GM18861 (cell line): ENCODE measurements at regions not wholly inside any gene's neighbourhood (a gene's known extent, or its start where the extent isn't known, plus 50 kb on each side); places are given as distances from the start of the nearest gene placed in this dataset.

ENCODE experiments used
- ATAC-seq: cut with Tn5 transposase; IDR thresholded peaks from one replicate; pipeline ENCODE4 v1.9.1; 2021; ENCODE audit not compliant: unreplicated experiment

DNA sequence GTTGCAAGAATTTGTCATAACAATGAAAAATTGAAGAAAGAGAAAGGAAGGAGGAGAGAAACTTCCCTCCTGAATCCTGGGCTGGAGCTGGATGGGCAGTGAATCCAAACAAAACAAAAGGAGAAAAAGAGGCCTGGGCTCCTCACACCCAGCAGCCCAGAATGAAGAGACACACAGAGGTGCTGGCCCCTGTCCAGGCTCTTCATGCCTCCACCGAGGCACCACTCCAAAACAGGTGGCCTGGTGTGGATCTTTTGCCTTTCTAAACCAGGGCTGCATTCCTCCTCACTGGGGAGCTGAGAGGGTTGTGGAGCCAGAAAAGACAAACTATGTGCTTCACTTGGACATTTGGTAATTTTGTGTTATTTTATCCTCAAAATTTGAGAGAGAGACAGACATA, 76.0 kb downstream of the FAM124B start:
- ATAC-seq, result no peak

DNA sequence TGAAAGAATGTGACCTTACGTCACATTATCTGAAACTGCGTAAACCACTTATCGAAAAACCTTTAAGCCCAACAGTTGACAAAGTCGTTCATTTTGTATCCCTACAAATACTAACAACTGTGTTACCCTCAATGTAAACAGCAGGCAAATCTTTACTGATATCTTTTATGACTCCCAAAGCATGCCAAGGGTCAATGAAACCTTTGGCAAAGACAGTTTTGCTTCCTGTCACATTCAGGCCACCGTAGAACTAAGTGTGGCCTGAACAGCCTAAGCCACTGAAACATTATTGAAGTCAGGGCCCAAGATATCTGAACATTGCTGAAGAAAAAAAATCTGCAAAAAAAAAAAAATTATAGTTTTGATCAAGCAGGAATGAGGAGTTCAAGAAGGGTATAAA, 77.3 kb downstream of the FAM124B start:
- no peak for ATAC-seq

DNA sequence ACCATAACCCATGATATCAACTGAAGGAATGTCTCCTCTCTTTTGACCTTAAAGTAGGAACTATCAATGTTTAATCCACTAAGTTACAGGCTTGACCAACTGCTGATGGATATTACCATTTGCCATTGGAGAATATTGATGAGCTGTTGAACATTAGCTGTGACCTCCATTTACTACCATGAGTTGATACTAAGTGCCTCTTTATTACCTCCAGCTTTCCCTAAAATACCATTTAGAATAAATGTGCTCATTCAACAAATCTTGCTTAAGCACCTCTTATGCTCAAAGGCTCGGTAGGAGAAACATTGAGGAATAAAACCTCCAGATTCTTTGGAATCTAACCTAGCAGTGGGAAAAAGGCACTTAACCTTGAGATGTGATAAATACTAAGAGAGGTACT, 81.2 kb downstream of the FAM124B start:
- ATAC-seq, result no peak

DNA sequence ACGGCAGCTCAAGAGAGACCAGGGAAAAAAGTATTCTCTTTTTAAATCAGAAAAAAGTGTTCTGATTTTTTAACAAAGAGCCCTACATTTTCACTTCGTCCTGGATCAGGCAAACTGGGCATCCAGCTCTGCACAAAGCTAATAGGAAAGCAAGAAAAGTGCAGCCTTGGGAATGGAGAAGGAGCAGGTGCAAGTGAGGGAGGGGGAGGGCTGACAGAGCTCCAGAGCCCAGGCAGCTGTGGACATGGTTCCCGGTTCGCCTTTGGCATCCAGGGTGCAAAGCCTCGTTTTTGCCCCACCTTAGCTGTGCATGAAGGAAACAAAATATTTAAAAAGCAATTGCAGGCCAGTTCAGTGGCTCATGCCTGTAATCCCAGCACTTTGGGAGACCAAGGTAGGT, 82.2 kb downstream of the FAM124B start:
- no peak for ATAC-seq

DNA sequence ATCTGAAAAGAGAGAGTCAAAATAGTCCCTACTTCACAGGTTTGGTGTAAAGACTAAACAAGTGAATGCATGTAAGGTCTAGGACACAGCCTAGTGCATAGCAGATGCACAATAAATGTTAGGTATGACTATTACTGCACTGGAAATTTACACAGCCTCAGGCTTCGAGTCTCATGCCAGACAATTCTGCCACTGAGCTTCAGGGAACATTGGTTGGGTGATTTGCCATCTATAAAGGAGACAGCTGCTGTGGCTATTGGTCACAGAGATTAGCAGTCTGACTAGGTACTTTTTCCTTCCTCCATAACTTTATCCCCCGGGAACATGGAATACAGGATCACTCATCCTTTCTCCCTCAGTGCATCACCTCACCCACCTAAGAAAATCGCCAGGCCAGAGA, 89.2 kb downstream of the FAM124B start:
- ATAC-seq, result no peak

DNA sequence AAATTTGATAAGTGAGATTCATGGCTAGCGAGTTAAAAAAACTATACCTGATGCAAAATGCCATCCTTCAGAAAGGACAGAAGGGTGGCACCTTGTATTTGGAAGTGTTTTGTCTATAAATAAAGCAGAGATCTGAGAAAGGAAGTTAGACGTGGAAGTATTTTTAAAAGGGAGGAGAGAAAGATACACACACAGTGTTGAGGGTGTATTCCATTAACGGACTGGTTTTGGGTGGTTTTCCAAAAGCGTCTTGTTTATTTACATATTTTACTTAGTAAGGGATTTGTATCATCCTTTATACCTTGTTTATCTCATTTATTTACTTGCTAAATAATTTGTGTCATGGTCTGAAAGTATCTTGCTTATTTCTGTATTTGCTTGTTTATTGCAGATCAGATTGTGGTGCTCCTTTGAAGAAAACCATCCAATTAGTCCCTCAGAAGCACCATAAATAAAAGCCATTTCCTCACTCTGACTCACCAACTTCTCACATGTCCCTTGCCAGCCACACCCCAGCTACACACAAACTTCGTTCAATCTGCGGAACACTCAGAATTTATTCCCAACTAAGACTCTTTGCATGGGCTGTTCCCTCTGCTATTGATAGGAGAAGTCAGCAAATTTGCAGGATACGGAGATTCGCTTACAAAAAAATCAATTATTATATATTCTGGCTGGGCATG, 90.8 kb downstream of the FAM124B start:
- no peak for ATAC-seq

DNA sequence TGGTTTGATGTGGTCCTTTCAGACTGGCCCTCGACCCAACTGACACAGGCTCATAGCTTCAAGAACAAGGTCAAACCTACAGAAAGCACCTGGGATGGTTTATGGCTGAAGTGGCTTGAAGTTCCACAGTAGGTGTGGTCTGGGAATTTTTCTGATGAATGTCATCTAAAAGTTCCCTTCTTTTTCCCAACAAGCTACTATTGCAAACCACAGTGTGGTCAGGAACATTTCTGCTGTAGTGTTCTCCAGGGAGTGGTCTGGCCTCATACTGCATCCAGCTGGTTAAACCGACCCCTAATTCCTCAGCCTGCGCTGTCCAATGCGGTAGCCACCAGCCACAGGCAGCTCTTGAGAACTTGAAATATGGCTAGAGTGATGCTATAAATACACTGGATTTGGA, 92.7 kb downstream of the FAM124B start:
- ATAC-seq, result no peak

DNA sequence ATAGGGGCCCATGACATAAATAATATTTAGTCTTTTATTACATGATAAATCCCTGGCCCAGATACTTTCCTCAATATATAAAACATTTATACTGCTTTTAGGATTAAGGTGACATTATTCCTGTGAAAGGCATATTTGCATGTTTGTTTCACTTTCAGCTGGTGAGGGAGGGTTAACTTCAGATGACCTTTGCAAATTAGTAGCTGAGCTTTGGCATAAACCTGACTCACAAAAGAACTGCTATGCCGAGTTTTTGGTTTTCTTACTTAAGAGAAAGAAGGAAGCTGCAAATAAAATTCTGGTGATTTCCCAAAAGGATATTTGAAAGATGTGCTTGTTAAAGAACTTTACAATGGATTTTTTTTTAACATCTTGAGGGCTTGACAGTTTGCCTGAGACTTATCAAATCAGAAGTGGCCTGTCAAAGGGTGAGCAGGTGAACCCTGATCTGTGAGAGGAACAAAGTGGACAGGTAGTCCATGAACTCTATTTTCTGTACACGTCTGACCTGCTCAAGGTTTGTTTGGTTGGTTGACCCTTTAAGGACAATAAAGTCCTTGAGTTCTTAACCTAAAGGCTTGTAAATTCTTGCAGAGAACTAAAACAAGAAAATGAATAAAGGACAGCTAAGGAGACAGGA, 93.5 kb downstream of the FAM124B start:
- peak; percentile 95 for ATAC-seq

DNA sequence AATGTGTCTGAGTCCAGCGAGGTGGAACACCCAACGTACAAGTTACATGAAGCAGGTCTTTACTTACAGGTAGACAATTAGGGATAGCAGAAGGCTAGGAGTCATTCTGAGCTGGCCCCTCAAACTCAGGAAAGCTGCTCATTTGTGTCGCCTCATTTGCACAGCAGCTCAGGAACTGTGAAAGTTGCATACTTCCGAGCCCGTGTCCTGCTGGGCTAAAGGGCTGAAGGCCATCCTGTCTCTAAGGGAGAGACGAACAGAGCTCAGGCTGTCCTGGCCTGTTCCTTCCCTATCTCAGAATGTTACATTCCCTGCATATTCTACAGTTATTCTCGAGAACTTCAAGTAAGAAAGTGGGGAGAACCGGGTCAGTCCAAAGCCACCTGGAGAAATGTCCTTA, 99.0 kb downstream of the FAM124B start:
- ATAC-seq, result no peak

DNA sequence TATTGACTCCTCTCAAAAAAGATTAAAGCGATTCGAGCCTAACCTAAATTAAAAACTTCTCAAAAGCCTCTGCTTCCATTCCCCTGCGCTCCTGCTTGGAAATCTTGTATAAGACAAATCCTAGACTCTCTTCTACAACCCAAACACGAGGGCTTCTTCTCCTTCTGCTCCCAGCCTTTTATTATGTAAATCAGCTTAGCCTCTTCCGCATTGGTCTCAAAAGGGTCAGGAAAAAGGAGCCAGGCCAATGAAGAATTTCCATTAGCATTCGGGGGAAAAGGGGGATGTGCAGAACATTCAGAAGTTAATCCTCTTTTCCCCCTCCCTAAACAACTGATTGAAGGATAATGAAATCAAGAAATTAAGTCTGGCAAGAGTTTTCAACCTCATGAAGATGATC, 107.9 kb downstream of the FAM124B start:
- no peak for ATAC-seq

DNA sequence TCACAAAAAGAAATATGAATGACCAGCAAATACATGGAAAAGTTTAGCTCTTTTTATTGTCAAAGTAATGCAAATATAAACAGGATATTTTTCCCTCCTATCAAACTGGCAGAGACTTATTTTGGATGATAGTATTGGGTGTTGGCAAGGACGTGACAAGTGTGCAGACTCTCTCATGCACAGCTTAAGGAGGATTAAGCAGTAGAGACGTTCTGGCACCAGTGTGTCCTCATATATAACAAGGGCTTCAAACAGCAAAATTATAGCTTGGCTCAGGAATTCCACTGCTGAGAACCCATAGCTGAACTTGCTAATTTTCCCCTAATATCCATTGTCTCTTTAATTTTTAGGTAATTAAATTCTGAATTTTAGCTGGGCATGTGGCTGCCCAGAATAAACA, 114.4 kb downstream of the FAM124B start:
- no peak for ATAC-seq

DNA sequence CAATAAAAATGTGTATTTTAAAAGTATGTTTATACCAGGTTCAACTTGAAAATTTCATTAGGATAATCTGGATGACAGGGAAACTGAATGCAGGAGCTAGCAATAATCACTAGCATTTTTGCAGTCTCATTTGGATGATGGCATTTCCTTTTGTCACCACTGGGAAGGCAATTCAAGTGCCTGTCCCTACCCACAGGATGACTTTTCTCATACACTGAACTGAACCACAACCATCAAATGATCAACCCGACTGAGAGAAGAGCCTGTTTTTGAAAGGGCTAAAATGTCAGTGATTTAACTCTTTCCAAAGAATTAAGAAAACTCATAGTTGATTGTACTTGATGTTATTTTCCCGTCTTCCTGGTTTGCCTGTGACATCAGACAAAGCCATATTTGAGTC, 115.0 kb downstream of the FAM124B start:
- no peak for ATAC-seq

DNA sequence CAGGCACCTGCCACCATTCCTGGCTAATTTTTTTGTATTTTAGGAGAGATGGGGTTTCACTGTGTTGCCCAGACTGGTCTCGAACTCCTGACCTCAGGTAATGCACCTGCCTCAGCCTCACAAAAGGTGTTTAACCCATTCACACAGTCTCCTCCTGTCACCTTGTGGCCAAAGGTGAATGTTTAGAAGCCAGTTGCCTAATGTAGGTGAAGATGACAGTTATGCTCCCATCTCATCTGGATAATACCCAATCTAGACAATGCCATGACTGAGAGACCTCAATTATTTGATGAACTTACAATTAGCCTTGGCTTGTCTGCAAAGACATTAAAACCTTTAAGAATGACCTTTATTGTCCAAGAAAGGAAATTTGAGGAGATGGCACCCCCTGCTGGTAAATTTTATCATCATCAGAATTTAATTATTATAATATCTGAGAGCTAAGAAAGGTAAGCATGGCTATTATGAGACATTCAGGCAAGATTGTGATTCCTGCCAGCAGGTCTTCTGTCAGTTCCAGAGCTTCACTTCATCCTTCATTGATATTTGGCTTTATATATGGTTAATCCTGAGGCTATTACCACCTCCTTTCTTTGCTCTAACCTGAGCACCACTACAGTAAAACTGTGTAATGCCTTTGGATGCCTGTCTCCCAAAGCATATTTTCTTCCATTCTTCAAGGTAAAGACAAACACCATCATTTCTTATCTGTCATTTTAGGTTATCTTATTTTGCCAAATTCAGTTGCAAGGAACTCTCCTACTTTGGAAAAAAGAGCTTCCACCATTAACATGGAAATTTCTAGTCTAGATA, 117.6 kb downstream of the FAM124B start:
- no peak for ATAC-seq

DNA sequence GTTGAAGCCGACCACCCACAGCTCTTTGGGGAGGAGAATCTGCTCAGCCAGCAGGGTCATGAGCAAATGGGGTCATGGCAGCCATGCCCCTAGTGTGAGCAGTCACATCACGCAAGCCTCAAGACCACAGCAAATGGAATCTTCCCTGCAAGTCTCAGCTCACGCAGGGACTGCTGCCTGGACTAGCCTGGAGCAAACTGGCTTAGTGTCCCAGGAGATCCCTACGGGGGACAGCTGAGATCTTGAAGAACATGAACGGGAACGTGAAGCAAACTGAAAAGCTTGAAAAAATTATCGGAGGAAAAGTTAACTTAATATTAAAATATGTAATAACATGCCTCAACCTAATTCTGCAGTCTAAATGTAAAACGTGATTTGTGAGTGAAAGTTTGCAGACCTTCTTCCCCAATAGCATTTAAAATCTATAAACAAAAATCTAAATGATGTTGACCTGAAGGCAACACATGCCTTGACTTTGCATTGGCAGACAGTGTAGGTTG, 118.4 kb downstream of the FAM124B start:
- no peak for ATAC-seq

DNA sequence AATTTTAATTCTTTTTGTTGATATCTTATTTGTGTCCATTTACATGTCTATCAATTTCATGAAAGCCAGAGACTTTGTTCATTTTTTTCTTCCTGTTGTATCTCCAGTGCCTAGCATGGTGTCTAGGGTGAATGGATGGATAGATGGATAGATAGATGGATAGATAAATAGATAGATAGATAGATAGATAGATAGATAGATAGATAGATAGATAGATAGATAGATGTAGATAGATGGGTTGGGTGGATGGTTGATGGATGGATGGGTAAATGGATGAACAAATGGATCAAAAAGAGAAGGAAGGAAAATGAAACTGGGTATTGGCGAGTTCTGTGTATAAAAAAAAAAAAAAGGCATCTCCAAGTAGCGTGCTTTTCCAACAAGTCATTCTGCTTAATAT, 120.5 kb downstream of the FAM124B start:
- ATAC-seq, result no peak

DNA sequence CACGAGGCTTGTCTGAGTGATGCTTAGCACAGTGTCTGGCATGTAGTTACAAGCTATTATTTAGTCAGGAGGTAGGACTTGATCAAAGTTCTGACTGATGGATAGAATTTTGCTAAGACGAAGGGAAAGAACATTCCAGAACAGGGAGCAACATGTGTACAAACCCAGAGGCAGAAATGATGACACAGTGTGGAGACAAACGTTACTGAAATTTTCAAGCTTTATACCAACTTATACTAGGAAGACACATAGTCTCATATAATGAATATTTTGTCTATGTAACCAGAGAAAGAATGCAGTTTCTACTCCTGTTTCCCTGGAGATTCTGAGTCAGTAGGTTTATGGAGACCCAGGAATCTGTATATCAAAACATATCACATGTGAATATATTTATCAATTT, 123.4 kb downstream of the FAM124B start:
- no peak for ATAC-seq

DNA sequence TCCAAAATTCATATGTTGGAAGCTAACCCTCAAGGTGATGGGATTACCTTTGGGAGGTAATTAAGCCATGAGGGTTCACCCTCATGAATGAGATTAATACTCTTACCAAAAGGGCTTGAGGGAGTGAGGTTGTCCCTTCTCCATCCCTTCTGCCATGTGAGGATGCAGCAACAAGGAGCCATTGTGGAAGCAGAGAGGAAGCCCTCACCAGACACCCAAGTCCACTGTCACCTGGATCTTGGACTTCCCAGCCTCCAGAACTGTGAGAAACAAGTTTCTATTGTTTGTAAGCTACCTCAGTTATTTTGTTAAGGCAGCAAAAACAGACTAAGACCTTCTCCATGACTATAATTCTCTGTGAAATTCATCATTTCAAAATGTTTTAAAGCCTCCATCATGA, 125.7 kb downstream of the FAM124B start:
- ATAC-seq, result no peak

DNA sequence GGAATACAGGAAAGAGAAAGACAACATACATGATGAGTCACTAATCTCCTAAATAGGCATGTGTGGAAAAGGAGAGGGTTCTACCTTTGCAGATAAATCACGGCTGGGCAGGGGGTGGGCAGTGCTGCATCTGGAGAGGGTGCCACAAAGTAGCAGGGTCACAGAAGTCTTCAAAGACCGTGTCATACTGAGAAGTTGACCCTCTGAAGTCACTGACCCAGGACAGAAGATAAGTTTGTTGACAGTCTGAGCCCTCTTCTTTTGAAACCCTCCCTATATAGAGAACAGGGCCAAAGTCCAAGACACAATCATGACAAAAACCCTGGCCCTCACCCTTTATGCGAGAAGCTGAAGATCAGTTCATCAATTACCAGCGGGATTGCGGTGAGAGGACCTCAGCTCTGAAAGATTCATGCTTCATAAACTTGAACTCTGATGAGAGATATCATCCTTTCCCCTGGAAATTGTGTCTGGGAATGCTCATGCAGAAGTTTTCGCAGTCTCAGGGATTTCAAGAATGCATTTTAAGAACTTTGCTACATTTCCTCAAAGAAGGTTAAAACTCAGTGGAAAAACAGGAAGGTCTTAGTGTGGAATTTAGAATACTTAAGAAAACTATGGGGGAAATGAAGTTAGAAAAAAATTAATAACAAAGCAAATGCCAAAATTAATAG, 129.5 kb downstream of the FAM124B start:
- ATAC-seq, result no peak

DNA sequence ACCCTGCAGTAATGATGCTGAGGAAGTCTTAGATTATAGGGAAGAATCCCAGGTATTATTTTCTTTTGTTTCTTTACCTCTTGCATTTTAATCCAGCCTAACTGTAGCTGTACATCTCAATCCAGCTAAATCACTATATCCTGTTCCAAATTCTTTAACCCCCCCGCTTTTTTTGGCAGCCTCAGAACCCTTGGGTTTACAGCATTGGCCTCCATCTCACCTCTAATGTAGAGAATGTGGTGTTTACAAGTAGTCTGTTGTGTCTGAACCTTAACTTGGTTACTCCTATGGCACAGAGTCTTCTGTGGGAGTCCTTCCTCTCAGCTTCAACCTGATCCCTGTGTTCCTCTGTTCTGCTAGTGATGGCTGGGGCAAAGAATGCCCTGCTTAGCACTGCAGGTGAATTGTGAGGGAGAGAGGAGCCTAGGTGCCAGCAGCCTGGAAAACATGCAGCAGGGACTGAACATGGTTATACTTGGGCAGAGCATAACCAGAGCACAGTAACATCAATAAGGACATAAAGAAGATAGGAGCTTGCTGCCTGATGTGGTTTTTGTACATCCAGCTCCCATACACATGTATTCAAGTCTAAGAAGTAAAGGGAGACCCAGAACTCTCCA, 130.2 kb downstream of the FAM124B start:
- no peak for ATAC-seq

DNA sequence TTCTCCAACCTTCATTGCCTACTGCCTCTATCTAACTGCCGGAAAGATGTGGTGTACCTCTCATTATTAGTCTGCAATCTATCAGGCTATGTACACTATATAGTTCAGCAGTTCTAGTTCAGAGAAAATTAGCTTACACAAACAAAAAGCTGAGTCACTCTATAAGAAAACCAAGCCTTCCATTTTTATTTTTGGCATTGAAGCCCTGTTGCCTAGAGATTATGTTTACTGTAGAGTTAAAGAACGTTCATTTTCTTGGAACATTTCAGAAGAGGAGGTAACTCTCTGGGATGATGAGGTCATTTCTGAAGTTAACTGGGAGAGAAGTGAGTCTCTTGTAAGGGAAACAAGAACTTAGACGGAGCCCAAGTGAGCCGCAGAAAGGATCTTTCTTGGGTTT, 133.5 kb downstream of the FAM124B start:
- ATAC-seq, result no peak

DNA sequence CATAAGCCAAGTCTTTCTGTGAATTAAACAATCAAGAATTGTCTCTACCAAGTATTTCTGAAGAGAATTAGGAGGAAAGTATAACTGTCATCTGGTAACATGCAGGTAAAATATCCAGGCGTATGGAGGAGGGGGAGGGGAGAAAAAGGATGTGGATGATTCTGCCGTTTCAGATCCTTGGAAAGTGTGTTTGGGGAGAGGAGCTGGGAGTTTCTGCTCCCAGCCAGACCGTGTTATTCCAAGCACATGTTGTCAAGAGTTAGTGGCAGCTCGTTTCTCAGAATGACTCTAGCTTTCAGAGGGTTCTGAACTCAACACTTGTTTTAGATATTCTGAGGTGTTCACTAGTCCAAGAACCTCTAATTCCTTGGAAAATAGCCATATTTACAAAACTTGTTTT, 137.6 kb downstream of the FAM124B start:
- ATAC-seq, result no peak
